ENCODE measurements at regions not wholly inside any gene's neighbourhood (a gene's known extent, or its start where the extent isn't known, plus 50 kb on each side); places are given as distances from the start of the nearest gene placed in this dataset.

GRCh38 chr11:128642571-128642970 is 51.3 kb upstream of the FLI1 start:
- CTCF ChIA-PET: no interaction called here
- TF ChIP-seq, protein P1, sequence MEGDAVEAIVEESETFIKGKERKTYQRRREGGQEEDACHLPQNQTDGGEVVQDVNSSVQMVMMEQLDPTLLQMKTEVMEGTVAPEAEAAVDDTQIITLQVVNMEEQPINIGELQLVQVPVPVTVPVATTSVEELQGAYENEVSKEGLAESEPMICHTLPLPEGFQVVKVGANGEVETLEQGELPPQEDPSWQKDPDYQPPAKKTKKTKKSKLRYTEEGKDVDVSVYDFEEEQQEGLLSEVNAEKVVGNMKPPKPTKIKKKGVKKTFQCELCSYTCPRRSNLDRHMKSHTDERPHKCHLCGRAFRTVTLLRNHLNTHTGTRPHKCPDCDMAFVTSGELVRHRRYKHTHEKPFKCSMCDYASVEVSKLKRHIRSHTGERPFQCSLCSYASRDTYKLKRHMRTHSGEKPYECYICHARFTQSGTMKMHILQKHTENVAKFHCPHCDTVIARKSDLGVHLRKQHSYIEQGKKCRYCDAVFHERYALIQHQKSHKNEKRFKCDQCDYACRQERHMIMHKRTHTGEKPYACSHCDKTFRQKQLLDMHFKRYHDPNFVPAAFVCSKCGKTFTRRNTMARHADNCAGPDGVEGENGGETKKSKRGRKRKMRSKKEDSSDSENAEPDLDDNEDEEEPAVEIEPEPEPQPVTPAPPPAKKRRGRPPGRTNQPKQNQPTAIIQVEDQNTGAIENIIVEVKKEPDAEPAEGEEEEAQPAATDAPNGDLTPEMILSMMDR (conservative IDR thresholded peaks at IDR 0.05; ENCODE audit: low read depth): no peak
- DNase-seq (ENCODE audit: low spot score): no peak
- POLR2A ChIA-PET (ENCODE audit: low non-redundant PET): no interaction called here
- no peak overlapping the region for H3K27ac ChIP-seq

DNA sequence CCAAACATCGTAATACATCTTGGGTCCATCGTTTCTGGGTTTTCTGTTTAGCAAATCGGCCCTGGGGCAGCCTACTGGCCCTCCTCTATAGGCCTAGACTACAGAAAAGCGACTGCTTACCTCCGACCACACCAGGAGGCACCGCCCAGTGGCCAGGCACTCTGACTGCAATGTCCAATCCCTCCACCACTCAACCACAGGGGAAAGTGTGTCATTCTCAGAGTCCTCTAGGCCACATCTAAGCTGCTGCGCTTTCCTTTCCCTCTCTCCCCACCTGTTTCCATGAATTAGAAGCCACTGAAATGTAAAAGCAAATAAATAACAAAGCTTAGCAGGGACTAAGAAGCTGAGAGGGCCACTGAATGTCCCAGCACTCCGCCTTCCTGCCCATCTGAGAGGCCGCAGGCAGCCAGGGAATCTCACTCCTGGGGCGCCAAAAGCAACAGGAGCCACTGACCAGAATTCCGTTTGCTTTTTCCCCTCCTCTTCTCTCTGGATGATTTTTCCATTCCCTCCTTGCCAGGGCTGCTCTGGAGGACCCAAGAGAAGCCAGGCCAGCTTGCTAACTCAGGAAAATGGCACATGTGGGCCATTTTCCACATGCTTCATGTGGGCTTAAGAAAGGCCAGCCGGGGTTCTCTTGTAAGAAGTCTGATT is 50.1 kb upstream of the FLI1 start:
- CTCF ChIA-PET: interaction anchor here (1.8 kb wide), 1 partner anchor 11 kb away, joined by 4 read pairs; no protein-coding TSS in a partner anchor

More for the DNA sequence above, 50.1 kb upstream of the FLI1 start:
- TF ChIP-seq, protein P1 (conservative IDR thresholded peaks at IDR 0.05; ENCODE audit: low read depth): no peak
- H3K27ac ChIP-seq: no peak overlapping the region
- POLR2A ChIA-PET (ENCODE audit: low non-redundant PET): no interaction called here
- no peak for DNase-seq (ENCODE audit: low spot score)
